ENCODE measurements at regions not wholly inside any gene's neighbourhood (a gene's known extent, or its start where the extent isn't known, plus 50 kb on each side); places are given as distances from the start of the nearest gene placed in this dataset.

- no peak overlapping the region for H3K4me3 ChIP-seq (ENCODE audit: low read depth in 2 of 2, low read length in 1 of 2)
- no peaks in the 10 kb centered on the region for H3K9me3 ChIP-seq
- H3K36me3 ChIP-seq (replicated peaks in 1 of 2; ENCODE audit: control insufficient read depth in 1 of 2, insufficient read depth in 2 of 2, low read length in 1 of 2), result no peaks in the 10 kb centered on the region
- ChIA-PET CTCF (interaction anchor here (1.0 kb wide), 2 partner anchors 12 to 928 kb away, joined by 3 to 4 read pairs; no protein-coding TSS in a partner anchor), POLR2A (no interaction called here)
- H3K4me2 ChIP-seq, result no peak overlapping the region
- H3K27me3 ChIP-seq (ENCODE audit: insufficient read depth), result no peaks in the 10 kb centered on the region
- no peak overlapping the region for H3K27ac ChIP-seq (ENCODE audit: low read depth in 2 of 2, low read length in 1 of 2)
- no peak overlapping the region for H3K9ac ChIP-seq
- no peak for DNase-seq
- no peaks in the 10 kb centered on the region for H3K79me2 ChIP-seq (ENCODE audit: insufficient read depth)
- WGBS (ENCODE audit: low lambda C conversion rate), result 48% methylated on average over 6 of the region's 6 CpGs
- no peaks in the 10 kb centered on the region for H3F3A ChIP-seq (replicated peaks; ENCODE audit: insufficient read depth)
- TF ChIP-seq RFX5 (IDR thresholded peaks at IDR 0.05; ENCODE audit: low read length) (no peak), FOXM1 (IDR thresholded peaks at IDR 0.05; ENCODE audit: low read depth) (no peak), NRF1 (IDR thresholded peaks at IDR 0.05; ENCODE audit: low read depth, low read length) (no peak), RAD21 (IDR thresholded peaks at IDR 0.05; ENCODE audit: low read length) (no peak)
- no peaks in the 10 kb centered on the region for H3K4me1 ChIP-seq (ENCODE audit: control insufficient read depth in 1 of 2, insufficient read depth in 2 of 2, low read depth in 1 of 2, low read length in 1 of 2)
- no peaks in the 10 kb centered on the region for H3K9me2 ChIP-seq
- no peaks in the 10 kb centered on the region for H4K20me1 ChIP-seq (ENCODE audit: insufficient read depth)
- H2AFZ ChIP-seq (ENCODE audit: low read depth), result no peak overlapping the region
Measured at GRCh38 chr2:138838851-138839620, 58.8 kb upstream of the NXPH2 start.

GRCh38 chr2:138831691-138832090 is 51.5 kb upstream of the NXPH2 start:
- H3K36me3 ChIP-seq (replicated peaks in 1 of 2; ENCODE audit: control insufficient read depth in 1 of 2, insufficient read depth in 2 of 2, low read length in 1 of 2), result no peaks in the 10 kb centered on the region
- H3K4me3 ChIP-seq (ENCODE audit: low read depth in 2 of 2, low read length in 1 of 2), result no peak overlapping the region
- H2AFZ ChIP-seq (ENCODE audit: low read depth), result no peak overlapping the region
- ChIA-PET CTCF (interaction anchor here (0.8 kb wide), 1 partner anchor 15 kb away, joined by 8 read pairs; no protein-coding TSS in a partner anchor), POLR2A (no interaction called here)
- H3K9me2 ChIP-seq, result no peaks in the 10 kb centered on the region
- H3K9me3 ChIP-seq, result no peaks in the 10 kb centered on the region
- H3K79me2 ChIP-seq (ENCODE audit: insufficient read depth), result no peaks in the 10 kb centered on the region
- 36% methylated on average over 1 of the region's 1 CpG for WGBS (ENCODE audit: low lambda C conversion rate)
- TF ChIP-seq RFX5 (IDR thresholded peaks at IDR 0.05; ENCODE audit: low read length), result no peak
- no peak for TF ChIP-seq FOXJ3 (CRISPR knock-in tag; IDR thresholded peaks at IDR 0.05)
- TF ChIP-seq JUND (IDR thresholded peaks at IDR 0.05), result no peak
- no peak for TF ChIP-seq USF2 (IDR thresholded peaks at IDR 0.05; ENCODE audit: borderline replicate concordance, low read depth, low read length)
- no peak for TF ChIP-seq ELF1 (IDR thresholded peaks at IDR 0.05)
- TF ChIP-seq SIN3A (IDR thresholded peaks at IDR 0.05; ENCODE audit: borderline replicate concordance, low read depth, low read length), result no peak
- TF ChIP-seq RAD21 (IDR thresholded peaks at IDR 0.05; ENCODE audit: low read length), result no peak
- no peak for TF ChIP-seq FOXM1 (IDR thresholded peaks at IDR 0.05; ENCODE audit: low read depth)
- no peak for TF ChIP-seq MAX (IDR thresholded peaks at IDR 0.05; ENCODE audit: low read depth)
- TF ChIP-seq NRF1 (IDR thresholded peaks at IDR 0.05; ENCODE audit: low read depth, low read length), result no peak
- TF ChIP-seq CHD2 (IDR thresholded peaks at IDR 0.05; ENCODE audit: low read length, partially characterized antibody), result no peak
- no peak for TF ChIP-seq EP300 (IDR thresholded peaks at IDR 0.05; ENCODE audit: borderline replicate concordance in 1 of 2, low read depth in 1 of 2, low read length in 1 of 2)
- TF ChIP-seq USF1 (IDR thresholded peaks at IDR 0.05; ENCODE audit: borderline replicate concordance, low read depth), result no peak
- TF ChIP-seq POLR2AphosphoS5 (IDR thresholded peaks at IDR 0.05; ENCODE audit: low read depth, low read length), result no peak
- H4K20me1 ChIP-seq (ENCODE audit: insufficient read depth), result no peaks in the 10 kb centered on the region
- no peaks in the 10 kb centered on the region for H3F3A ChIP-seq (replicated peaks; ENCODE audit: insufficient read depth)
- H3K4me2 ChIP-seq, result no peak overlapping the region
- H3K4me1 ChIP-seq (ENCODE audit: control insufficient read depth in 1 of 2, insufficient read depth in 2 of 2, low read depth in 1 of 2, low read length in 1 of 2), result peaks cover 0 to 2% of the 10 kb centered on the region in 2 experiments; a peak in 1 of 4 replicates
- DNase-seq, result no peak
- H3K27ac ChIP-seq (ENCODE audit: low read depth in 2 of 2, low read length in 1 of 2), result no peak overlapping the region
- no peak overlapping the region for H3K9ac ChIP-seq
- H3K27me3 ChIP-seq (ENCODE audit: insufficient read depth), result no peaks in the 10 kb centered on the region

All from SK-N-SH (cell line).